ENCODE measurements at regions not wholly inside any gene's neighbourhood (a gene's known extent, or its start where the extent isn't known, plus 50 kb on each side); places are given as distances from the start of the nearest gene placed in this dataset.

DNA sequence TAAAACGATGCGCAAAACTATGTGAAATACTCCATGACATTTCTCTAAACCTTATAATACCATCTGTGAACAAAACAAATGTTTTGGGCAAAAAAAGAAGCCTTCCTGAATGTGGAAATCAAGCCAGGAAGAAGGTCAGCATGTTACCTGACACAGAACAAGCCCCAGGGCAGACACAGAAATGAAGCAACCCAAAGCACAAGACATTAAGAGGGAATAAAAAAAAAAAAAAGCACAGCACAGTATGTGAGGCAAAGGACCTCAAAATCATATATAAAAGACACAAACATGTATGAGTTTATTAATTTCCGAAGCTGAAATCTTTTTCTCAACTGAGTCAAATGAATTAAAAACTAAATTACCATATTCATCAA lies 161.8 kb downstream of the SKIDA1 start:
- H3F3A ChIP-seq (ENCODE audit: insufficient read depth, low read depth) = peaks cover 41% of the 10 kb centered on the region
- peak overlapping the region; percentile 48; the same call in 1 of the 2 replicates for H3K4me3 ChIP-seq
- no peaks in the 10 kb centered on the region for H3K79me2 ChIP-seq (ENCODE audit: low read depth)
- peak overlapping the region; percentile 100 for H3K27ac ChIP-seq
- no peaks in the 10 kb centered on the region for H3K9me2 ChIP-seq (ENCODE audit: insufficient read depth)
- H2AFZ ChIP-seq = 0 out of 2 replicates have a peak overlapping the region, but pooled peaks have one; percentile 23
- no peaks in the 10 kb centered on the region for H3K9me3 ChIP-seq (ENCODE audit: insufficient read depth, low read depth)
- intact Hi-C loops (cut with micrococcal nuclease; ENCODE audit: unreplicated experiment) = loop anchor here (1.0 to 2.0 kb wide), 7 partner anchors 28 to 168 kb away; partner anchors contain the start of gene SKIDA1
- no peaks in the 10 kb centered on the region for H3K27me3 ChIP-seq (ENCODE audit: insufficient read depth, low read depth)
- peak overlapping the region; percentile 93 for H3K4me2 ChIP-seq
- H3K36me3 ChIP-seq (ENCODE audit: low read depth) = no peaks in the 10 kb centered on the region
- TF ChIP-seq CTCF (conservative IDR thresholded peaks at IDR 0.05) (no peak), EZH2 (IDR thresholded peaks at IDR 0.05; ENCODE audit: low read depth) (no peak)
- CTCF ChIA-PET = interaction anchor here (0.6 kb wide), 1 partner anchor 192 kb away, joined by 6 read pairs; no protein-coding TSS in a partner anchor
- BruUV-seq (replicated peaks) = TSS peak; percentile 25
- POLR2A ChIA-PET (ENCODE audit: unreplicated experiment) = interaction anchor here (0.5 to 0.7 kb wide), 3 partner anchors 28 to 133 kb away, joined by 5 to 29 read pairs (median 11); no protein-coding TSS in a partner anchor
- no peaks in the 10 kb centered on the region for H4K20me1 ChIP-seq (ENCODE audit: insufficient read depth)
- DNase-seq = peak; percentile 29 to 81
- peaks cover 75% of the 10 kb centered on the region for H3K4me1 ChIP-seq (replicated peaks; ENCODE audit: insufficient read depth)

GRCh38 chr10:21363092-21363730 lies 162.3 kb downstream of the SKIDA1 start:
- ChIA-PET CTCF (interaction anchor here (0.6 kb wide), 1 partner anchor 193 kb away, joined by 6 read pairs; no protein-coding TSS in a partner anchor), POLR2A (ENCODE audit: unreplicated experiment) (interaction anchor here (0.5 to 0.6 kb wide), 2 partner anchors 28 to 134 kb away, joined by 5 to 29 read pairs; no protein-coding TSS in a partner anchor)
- Histone ChIP-seq H3K27ac (peak overlapping the region; percentile 100), H2AFZ (no peak overlapping the region), H3K36me3 (ENCODE audit: low read depth) (no peaks in the 10 kb centered on the region), H3K9me2 (ENCODE audit: insufficient read depth) (no peaks in the 10 kb centered on the region), H3K4me3 (peak overlapping the region; percentile 48; the same call in 1 of the 2 replicates), H3K9me3 (ENCODE audit: insufficient read depth, low read depth) (no peaks in the 10 kb centered on the region), H3K4me1 (replicated peaks; ENCODE audit: insufficient read depth) (peaks cover 74% of the 10 kb centered on the region), H3F3A (ENCODE audit: insufficient read depth, low read depth) (peaks cover 41% of the 10 kb centered on the region), H3K79me2 (ENCODE audit: low read depth) (no peaks in the 10 kb centered on the region), H4K20me1 (ENCODE audit: insufficient read depth) (no peaks in the 10 kb centered on the region), H3K4me2 (peak overlapping the region; percentile 93), H3K27me3 (ENCODE audit: insufficient read depth, low read depth) (no peaks in the 10 kb centered on the region)
- intact Hi-C loops (cut with micrococcal nuclease; ENCODE audit: unreplicated experiment) = no loop called here
- DNase-seq = peak; percentile 19 to 61
- no peak for TF ChIP-seq CTCF (conservative IDR thresholded peaks at IDR 0.05)
- TF ChIP-seq EZH2 (IDR thresholded peaks at IDR 0.05; ENCODE audit: low read depth) = no peak
- BruUV-seq (replicated peaks) = no TSS peak

DNA sequence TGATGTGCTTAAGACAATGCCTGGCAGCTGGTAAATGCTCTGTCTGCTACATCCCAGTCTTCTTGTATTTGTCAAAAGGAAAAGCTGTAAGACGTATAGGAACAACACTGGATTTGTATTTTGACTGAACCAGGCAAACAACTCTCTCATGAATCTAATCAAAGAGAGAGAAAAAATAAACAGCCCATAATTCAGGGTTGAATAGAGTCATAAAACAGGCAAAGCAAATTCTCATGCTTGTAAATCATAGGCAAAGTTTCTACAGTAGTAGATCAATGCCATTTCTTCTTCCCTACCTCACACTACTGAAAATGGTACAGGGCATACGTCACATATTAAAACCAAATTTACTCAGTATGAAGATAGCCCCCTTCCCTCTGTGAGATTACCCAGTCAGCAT lies 166.3 kb downstream of the SKIDA1 start:
- no peak overlapping the region for H3K4me2 ChIP-seq
- no peaks in the 10 kb centered on the region for H3K27me3 ChIP-seq (ENCODE audit: insufficient read depth, low read depth)
- peaks cover 58% of the 10 kb centered on the region for H3K4me1 ChIP-seq (replicated peaks; ENCODE audit: insufficient read depth)

More for the DNA sequence above, 166.3 kb downstream of the SKIDA1 start:
- no TSS peak for BruUV-seq (replicated peaks)
- Histone ChIP-seq H3K4me3 (no peak overlapping the region), H2AFZ (no peak overlapping the region), H3K36me3 (ENCODE audit: low read depth) (no peaks in the 10 kb centered on the region), H4K20me1 (ENCODE audit: insufficient read depth) (no peaks in the 10 kb centered on the region), H3K9me3 (ENCODE audit: insufficient read depth, low read depth) (no peaks in the 10 kb centered on the region), H3F3A (ENCODE audit: insufficient read depth, low read depth) (peaks cover 25% of the 10 kb centered on the region), H3K79me2 (ENCODE audit: low read depth) (no peaks in the 10 kb centered on the region), H3K27ac (no peak overlapping the region), H3K9me2 (ENCODE audit: insufficient read depth) (no peaks in the 10 kb centered on the region)
- ChIA-PET CTCF (no interaction called here), POLR2A (ENCODE audit: unreplicated experiment) (no interaction called here)
- TF ChIP-seq EZH2 (IDR thresholded peaks at IDR 0.05; ENCODE audit: low read depth) (no peak), CTCF (conservative IDR thresholded peaks at IDR 0.05) (no peak)
- intact Hi-C loops (cut with micrococcal nuclease; ENCODE audit: unreplicated experiment) = no loop called here
- DNase-seq = no peak
